ENCODE measurements at regions not wholly inside any gene's neighbourhood (a gene's known extent, or its start where the extent isn't known, plus 50 kb on each side); places are given as distances from the start of the nearest gene placed in this dataset.

GRCh38 chr1:237962985-237963384, 72.3 kb upstream of the ZP4 start:
- TF ChIP-seq CTCF (tag by site-specific recombination; IDR thresholded peaks at IDR 0.05) (no peak), ZNF639 (tag by site-specific recombination; IDR thresholded peaks at IDR 0.05) (no peak), KLF10 (tag by site-specific recombination; IDR thresholded peaks at IDR 0.05) (no peak), ZBTB7A (tag by site-specific recombination; IDR thresholded peaks at IDR 0.05; ENCODE audit: low read depth) (no peak), ZEB2 (tag by site-specific recombination; IDR thresholded peaks at IDR 0.05) (no peak), BCL11A (tag by site-specific recombination; IDR thresholded peaks at IDR 0.05; ENCODE audit: low read depth) (no peak)
- TF ChIP-seq, protein P1, sequence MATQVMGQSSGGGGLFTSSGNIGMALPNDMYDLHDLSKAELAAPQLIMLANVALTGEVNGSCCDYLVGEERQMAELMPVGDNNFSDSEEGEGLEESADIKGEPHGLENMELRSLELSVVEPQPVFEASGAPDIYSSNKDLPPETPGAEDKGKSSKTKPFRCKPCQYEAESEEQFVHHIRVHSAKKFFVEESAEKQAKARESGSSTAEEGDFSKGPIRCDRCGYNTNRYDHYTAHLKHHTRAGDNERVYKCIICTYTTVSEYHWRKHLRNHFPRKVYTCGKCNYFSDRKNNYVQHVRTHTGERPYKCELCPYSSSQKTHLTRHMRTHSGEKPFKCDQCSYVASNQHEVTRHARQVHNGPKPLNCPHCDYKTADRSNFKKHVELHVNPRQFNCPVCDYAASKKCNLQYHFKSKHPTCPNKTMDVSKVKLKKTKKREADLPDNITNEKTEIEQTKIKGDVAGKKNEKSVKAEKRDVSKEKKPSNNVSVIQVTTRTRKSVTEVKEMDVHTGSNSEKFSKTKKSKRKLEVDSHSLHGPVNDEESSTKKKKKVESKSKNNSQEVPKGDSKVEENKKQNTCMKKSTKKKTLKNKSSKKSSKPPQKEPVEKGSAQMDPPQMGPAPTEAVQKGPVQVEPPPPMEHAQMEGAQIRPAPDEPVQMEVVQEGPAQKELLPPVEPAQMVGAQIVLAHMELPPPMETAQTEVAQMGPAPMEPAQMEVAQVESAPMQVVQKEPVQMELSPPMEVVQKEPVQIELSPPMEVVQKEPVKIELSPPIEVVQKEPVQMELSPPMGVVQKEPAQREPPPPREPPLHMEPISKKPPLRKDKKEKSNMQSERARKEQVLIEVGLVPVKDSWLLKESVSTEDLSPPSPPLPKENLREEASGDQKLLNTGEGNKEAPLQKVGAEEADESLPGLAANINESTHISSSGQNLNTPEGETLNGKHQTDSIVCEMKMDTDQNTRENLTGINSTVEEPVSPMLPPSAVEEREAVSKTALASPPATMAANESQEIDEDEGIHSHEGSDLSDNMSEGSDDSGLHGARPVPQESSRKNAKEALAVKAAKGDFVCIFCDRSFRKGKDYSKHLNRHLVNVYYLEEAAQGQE (tag by site-specific recombination; IDR thresholded peaks at IDR 0.05) = no peak
